ENCODE measurements at regions not wholly inside any gene's neighbourhood (a gene's known extent, or its start where the extent isn't known, plus 50 kb on each side); places are given as distances from the start of the nearest gene placed in this dataset.
A peak's percentile ranks its signal among the peaks of the same experiment; 100 is the strongest.

GRCh38 chr2:211161236-211161635 lies 604.8 kb downstream of the CPS1 start:
- no peaks in the 10 kb centered on the region for H3K36me3 ChIP-seq (replicated peaks)
- peak overlapping the region; percentile 78 for H3K27ac ChIP-seq
- H3K4me3 ChIP-seq (ENCODE audit: low read depth, low read length): peak overlapping the region; percentile 9
- in situ Hi-C loops (cut with HindIII; ENCODE audit: low pct_ligation_motif_present, low sequenced_read_pairs): no loop called here
- H3K27me3 ChIP-seq (replicated peaks): no peaks in the 10 kb centered on the region
- no peak for TF ChIP-seq CTCF (IDR thresholded peaks at IDR 0.05; ENCODE audit: low read depth, low read length, missing control alignments)
- peak; percentile 20 for DNase-seq

- DNase-seq: peak; percentile 42
- no peaks in the 10 kb centered on the region for H3K36me3 ChIP-seq (replicated peaks)
- no peak for TF ChIP-seq CTCF (IDR thresholded peaks at IDR 0.05; ENCODE audit: low read depth, low read length, missing control alignments)
- H3K4me3 ChIP-seq (ENCODE audit: low read depth, low read length): no peak overlapping the region
- no peaks in the 10 kb centered on the region for H3K27me3 ChIP-seq (replicated peaks)
- H3K27ac ChIP-seq: peak overlapping the region; percentile 40
- in situ Hi-C loops (cut with HindIII; ENCODE audit: low pct_ligation_motif_present, low sequenced_read_pairs): no loop called here
Observed at GRCh38 chr2:211162911-211163310, 606.5 kb downstream of the CPS1 start.

- DNase-seq: no peak
- Histone ChIP-seq H3K4me3 (ENCODE audit: low read depth, low read length) (no peak overlapping the region), H3K27ac (no peak overlapping the region), H3K36me3 (replicated peaks) (no peaks in the 10 kb centered on the region), H3K27me3 (replicated peaks) (no peaks in the 10 kb centered on the region)
- in situ Hi-C loops (cut with HindIII; ENCODE audit: low pct_ligation_motif_present, low sequenced_read_pairs): no loop called here
- TF ChIP-seq CTCF (IDR thresholded peaks at IDR 0.05; ENCODE audit: low read depth, low read length, missing control alignments): no peak
Observed at GRCh38 chr2:211170843-211171242, 614.4 kb downstream of the CPS1 start.

- H3K4me3 ChIP-seq (ENCODE audit: low read depth, low read length): no peak overlapping the region
- no peak for DNase-seq
- H3K27me3 ChIP-seq (replicated peaks): no peaks in the 10 kb centered on the region
- TF ChIP-seq CTCF (IDR thresholded peaks at IDR 0.05; ENCODE audit: low read depth, low read length, missing control alignments): no peak
- in situ Hi-C loops (cut with HindIII; ENCODE audit: low pct_ligation_motif_present, low sequenced_read_pairs): no loop called here
- no peaks in the 10 kb centered on the region for H3K36me3 ChIP-seq (replicated peaks)
- no peak overlapping the region for H3K27ac ChIP-seq
Observed at GRCh38 chr2:211174021-211174420, 617.6 kb downstream of the CPS1 start.

GRCh38 chr2:211174631-211175030 lies 618.2 kb downstream of the CPS1 start:
- Histone ChIP-seq H3K4me3 (ENCODE audit: low read depth, low read length) (no peak overlapping the region), H3K27me3 (replicated peaks) (no peaks in the 10 kb centered on the region), H3K36me3 (replicated peaks) (no peaks in the 10 kb centered on the region), H3K27ac (no peak overlapping the region)
- in situ Hi-C loops (cut with HindIII; ENCODE audit: low pct_ligation_motif_present, low sequenced_read_pairs): no loop called here
- TF ChIP-seq CTCF (IDR thresholded peaks at IDR 0.05; ENCODE audit: low read depth, low read length, missing control alignments): no peak
- DNase-seq: no peak

- no peak for DNase-seq
- Histone ChIP-seq H3K4me3 (ENCODE audit: low read depth, low read length) (no peak overlapping the region), H3K36me3 (replicated peaks) (no peaks in the 10 kb centered on the region), H3K27ac (no peak overlapping the region), H3K27me3 (replicated peaks) (no peaks in the 10 kb centered on the region)
- no peak for TF ChIP-seq CTCF (IDR thresholded peaks at IDR 0.05; ENCODE audit: low read depth, low read length, missing control alignments)
- in situ Hi-C loops (cut with HindIII; ENCODE audit: low pct_ligation_motif_present, low sequenced_read_pairs): no loop called here
Observed at GRCh38 chr2:211175956-211176355, 619.6 kb downstream of the CPS1 start.
